AG04449 (cell line): ENCODE measurements at regions not wholly inside any gene's neighbourhood (a gene's known extent, or its start where the extent isn't known, plus 50 kb on each side); places are given as distances from the start of the nearest gene placed in this dataset.

Source experiments
- CTCF ChIA-PET: fragments of 350-600 bp; formaldehyde crosslinking; extraction: SDS; loops from one replicate; lab custom pipeline; 2021; ENCODE audit warnings: antibody characterized with exemption; lab: Yijun Ruan, JAX
- POLR2A ChIA-PET: fragments of 400-600, 350-600 bp; formaldehyde crosslinking; extraction: SDS; loops from one replicate; lab custom pipeline; 2020; ENCODE audit warnings: antibody characterized with exemption, inconsistent platforms; lab: Yijun Ruan, JAX
- DNase-seq: peaks from one replicate; pipeline ENCODE4 v3.0.0-alpha.2; 2010; ENCODE audit warnings: low read depth, low spot score
- H3K4me3 ChIP-seq: 2 replicates; pipeline ENCODE4 v1.5.1; 2011; ENCODE audit warnings: low read depth, mild to moderate bottlenecking, control low read depth, low read length
- TF ChIP-seq, protein P1 (sequence below): IDR thresholded peaks from one replicate; pipeline ENCODE4 v1.5.1; 2011; ENCODE audit warnings: mild to moderate bottlenecking, moderate library complexity, low read length, control low read depth, inconsistent platforms; ENCODE audit not compliant: insufficient read depth; ENCODE audit errors: missing control alignments

DNA sequence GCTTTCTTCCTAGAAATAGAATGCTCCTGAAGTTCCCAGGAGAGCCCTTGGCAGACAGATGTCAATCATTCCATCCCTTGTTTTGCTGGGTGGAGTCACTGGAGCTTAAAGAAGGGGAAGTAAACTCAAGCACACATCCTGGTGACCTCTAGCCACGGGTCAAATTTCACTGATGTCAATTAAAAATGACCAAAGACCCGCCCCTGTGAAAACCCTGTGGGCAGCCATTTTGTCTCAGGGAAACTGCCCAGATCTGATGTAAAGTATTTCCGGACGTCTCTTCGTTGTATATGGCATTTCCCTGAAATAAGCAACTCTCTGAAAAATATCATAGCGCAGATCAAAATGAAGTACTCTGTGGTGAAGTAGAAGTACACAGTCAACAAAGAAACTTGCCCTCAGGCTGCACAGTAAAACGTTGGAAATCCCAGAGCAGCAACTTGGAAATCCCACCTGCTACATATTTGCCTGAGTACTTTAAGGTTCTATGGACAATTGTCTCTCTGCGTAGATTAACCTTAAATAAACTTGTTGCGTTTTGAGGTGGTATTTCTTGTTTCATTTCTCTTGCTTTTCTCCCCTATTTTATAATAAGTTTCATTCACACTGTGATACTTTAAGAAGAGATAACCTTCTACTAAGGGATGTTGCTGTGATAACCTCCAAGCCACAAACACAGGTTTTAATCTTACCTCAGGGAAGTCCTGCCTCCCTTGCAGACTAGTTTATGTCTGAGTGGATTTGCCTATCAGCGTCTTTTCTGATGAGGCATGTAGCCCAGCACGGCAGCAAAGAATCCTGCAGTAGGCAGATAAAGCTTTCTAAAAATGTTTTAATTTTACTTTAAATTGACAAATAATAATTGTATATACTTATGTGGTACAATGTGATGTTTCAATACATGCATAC lies 60.9 kb upstream of the PIP5K1B start:
- ChIA-PET POLR2A (no interaction called here), CTCF (no interaction called here)
- no peak overlapping the region for H3K4me3 ChIP-seq
- no peak for DNase-seq
- TF ChIP-seq, protein P1, sequence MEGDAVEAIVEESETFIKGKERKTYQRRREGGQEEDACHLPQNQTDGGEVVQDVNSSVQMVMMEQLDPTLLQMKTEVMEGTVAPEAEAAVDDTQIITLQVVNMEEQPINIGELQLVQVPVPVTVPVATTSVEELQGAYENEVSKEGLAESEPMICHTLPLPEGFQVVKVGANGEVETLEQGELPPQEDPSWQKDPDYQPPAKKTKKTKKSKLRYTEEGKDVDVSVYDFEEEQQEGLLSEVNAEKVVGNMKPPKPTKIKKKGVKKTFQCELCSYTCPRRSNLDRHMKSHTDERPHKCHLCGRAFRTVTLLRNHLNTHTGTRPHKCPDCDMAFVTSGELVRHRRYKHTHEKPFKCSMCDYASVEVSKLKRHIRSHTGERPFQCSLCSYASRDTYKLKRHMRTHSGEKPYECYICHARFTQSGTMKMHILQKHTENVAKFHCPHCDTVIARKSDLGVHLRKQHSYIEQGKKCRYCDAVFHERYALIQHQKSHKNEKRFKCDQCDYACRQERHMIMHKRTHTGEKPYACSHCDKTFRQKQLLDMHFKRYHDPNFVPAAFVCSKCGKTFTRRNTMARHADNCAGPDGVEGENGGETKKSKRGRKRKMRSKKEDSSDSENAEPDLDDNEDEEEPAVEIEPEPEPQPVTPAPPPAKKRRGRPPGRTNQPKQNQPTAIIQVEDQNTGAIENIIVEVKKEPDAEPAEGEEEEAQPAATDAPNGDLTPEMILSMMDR, result no peak

DNA sequence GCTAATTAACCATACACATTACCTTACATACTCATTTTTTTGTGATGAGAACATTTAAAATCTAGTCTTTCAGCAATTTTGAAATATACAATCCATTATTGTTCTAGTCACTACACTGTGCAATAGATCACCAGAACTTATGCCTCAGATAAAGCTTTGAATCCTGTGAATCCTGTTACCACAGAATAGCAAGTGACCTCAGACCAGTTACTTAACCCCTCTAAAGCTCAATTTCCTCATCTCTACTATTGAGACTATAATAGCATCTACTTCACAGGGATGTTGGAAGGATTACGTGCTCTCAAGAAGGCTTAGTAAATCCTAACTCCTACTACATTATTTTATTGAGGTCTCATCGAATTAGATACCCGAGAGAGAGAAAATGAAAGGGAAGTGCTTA lies 60.2 kb upstream of the PIP5K1B start:
- no peak overlapping the region for H3K4me3 ChIP-seq
- POLR2A ChIA-PET, result no interaction called here
- TF ChIP-seq, protein P1, result no peak
- no peak for DNase-seq
- CTCF ChIA-PET, result no interaction called here

DNA sequence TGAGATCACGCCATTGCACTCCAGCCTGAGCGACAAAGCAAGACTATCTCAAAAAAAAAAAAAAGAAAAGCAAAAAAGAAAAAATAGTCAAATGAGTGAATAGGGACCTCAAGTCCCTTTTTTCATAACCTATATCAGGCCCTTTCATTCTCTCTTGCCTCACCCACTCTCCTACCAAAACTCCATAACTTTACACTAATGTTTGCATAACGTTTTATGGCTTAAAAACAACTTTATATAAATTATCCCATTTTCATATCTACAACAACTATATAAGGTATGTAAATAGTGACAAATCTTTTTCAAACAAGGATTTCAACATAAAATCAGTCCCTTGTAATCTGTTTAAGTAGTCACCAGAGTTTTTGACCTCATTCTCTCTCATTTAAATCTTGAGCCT lies 56.9 kb upstream of the PIP5K1B start:
- DNase-seq, result no peak
- ChIA-PET POLR2A (no interaction called here), CTCF (no interaction called here)
- H3K4me3 ChIP-seq, result no peak overlapping the region
- TF ChIP-seq, protein P1, result no peak

DNA sequence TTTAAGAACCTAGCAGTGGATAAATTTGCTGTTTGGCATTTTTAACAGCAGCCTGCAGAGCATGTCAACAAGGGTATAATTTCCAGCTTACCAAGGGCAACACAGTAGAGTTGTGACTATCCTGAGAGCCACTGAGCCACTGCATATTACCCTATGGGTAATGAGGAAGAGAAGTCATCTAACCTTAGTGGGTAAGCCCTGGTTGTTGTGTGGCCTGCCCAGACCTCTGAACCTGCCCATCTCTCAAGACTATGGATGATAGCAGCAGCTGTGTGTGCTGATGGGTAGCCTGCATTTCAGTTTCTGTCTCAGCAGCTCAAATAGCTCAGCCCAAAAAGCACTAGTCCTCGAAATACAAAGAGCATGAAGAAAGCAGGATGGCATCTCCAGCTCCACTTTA lies 56.1 kb upstream of the PIP5K1B start:
- POLR2A ChIA-PET, result no interaction called here
- CTCF ChIA-PET, result no interaction called here
- no peak overlapping the region for H3K4me3 ChIP-seq
- DNase-seq, result no peak
- TF ChIP-seq, protein P1, result no peak

DNA sequence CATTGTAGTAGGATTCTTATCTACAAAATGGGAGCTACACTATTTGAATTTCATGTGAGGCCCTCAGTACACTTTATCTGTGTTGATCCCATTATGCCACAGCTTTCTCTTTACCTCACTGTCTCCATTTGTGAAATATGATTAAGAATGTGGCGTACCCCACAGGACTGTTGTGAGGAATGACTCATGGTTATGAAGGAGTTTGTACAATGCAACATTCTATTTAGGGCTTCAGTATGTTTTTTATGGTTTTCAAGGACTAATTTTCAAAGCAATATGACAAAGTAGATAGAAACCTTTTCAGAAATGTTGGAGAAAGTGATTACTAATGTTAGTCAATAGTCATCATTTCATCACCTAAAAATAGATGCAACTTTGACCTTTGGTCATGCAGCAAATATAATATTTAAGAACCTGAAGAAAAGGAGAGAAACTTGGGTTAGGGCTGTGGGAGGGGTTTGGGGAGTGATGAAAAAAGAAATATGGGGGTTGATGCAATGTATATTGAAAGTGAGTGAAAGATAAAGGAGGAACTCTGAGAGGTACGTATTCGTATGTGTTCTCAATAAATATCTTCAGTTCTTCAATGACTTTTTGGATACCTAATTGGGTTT lies 53.7 kb upstream of the PIP5K1B start:
- POLR2A ChIA-PET, result interaction anchor here (0.6 kb wide), 1 partner anchor 195 kb away, joined by 5 read pairs; no protein-coding TSS in a partner anchor
- H3K4me3 ChIP-seq, result no peak overlapping the region
- TF ChIP-seq, protein P1, result no peak
- CTCF ChIA-PET, result no interaction called here
- DNase-seq, result no peak

DNA sequence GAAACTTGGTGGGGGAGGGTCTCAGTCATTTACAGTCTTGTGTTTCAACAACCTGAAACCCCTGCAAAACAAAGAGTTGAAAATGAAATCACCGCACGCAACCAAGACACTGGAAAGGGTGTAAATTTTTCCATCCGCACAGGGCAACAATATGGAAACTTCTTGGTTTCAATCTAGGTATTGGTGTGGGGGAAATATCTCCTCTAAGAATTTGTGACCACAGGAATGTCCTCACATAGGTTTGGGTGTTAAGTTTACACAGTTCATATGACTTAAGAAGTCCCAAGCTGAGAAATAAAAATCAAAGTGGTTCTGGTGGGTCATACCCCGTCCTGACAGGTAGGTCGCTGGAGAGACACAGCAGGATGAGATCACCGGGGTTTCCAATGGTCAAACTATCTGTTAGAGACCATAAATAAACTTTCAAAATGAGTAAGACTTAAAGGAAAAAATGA lies 51.9 kb upstream of the PIP5K1B start:
- TF ChIP-seq, protein P1, result no peak
- H3K4me3 ChIP-seq, result no peak overlapping the region
- POLR2A ChIA-PET, result no interaction called here
- CTCF ChIA-PET, result no interaction called here
- no peak for DNase-seq
